Right atrium auricular region (tissue), 2 donors: ENCODE measurements at regions not wholly inside any gene's neighbourhood (a gene's known extent, or its start where the extent isn't known, plus 50 kb on each side); places are given as distances from the start of the nearest gene placed in this dataset.

ENCODE experiments used
- DNase-seq: peaks from one replicate; pipeline ENCODE4 v3.0.0-alpha.2; 2019; ENCODE audit warnings: low spot score
- H3K27ac ChIP-seq, 2 donors: fragments of 200-600 bp; sonication (generic); 1 replicate in 1 of 2; 2 replicates in 1 of 2; pipeline ENCODE4 v1.5.1; 2016 to 2019
- H3K27me3 ChIP-seq, 2 donors: fragments of 200-600 bp; sonication (generic); one replicate each; pipeline versions ENCODE4 v1.5.1 to v1.6.0; 2017 to 2019
- H3K36me3 ChIP-seq: fragments of 200-600 bp; sonication (generic); one replicate; pipeline ENCODE4 v1.5.1; 2016
- H3K4me1 ChIP-seq, 2 donors: fragments of 200-600 bp; sonication (generic); one replicate each; pipeline versions ENCODE4 v1.5.1 to v1.6.0; 2017 to 2019
- H3K4me3 ChIP-seq, 2 donors: fragments of 200-600 bp; sonication (generic); 1 replicate in 1 of 2; 2 replicates in 1 of 2; pipeline ENCODE4 v1.5.1; 2017 to 2019; ENCODE audit warnings: mild to moderate bottlenecking in 1 of 2, moderate library complexity in 1 of 2
- H3K9me3 ChIP-seq, 2 donors: fragments of 200-600 bp; sonication (generic); one replicate each; pipeline ENCODE4 v1.5.1; 2019
- CTCF ChIP-seq, 2 donors: fragments of 200-600 bp; sonication (generic); IDR thresholded peaks; one replicate each; pipeline ENCODE4 v1.5.1; 2019; ENCODE audit warnings: antibody characterized with exemption in 2 of 2

- peak; percentile 95 for DNase-seq
- peaks cover 0 to 45% of the 10 kb centered on the region in 2 donors for H3K4me1 ChIP-seq
- H3K4me3 ChIP-seq: no peak overlapping the region
- H3K9me3 ChIP-seq: no peaks in the 10 kb centered on the region
- peak overlapping the region; percentile 31 to 56 for H3K27ac ChIP-seq
- H3K36me3 ChIP-seq: no peaks in the 10 kb centered on the region
- no peak for TF ChIP-seq CTCF (IDR thresholded peaks at IDR 0.05)
- no peaks in the 10 kb centered on the region for H3K27me3 ChIP-seq
These were observed 75.2 kb upstream of the UBL3 start for GRCh38 chr13:29925457-29926097.

DNA sequence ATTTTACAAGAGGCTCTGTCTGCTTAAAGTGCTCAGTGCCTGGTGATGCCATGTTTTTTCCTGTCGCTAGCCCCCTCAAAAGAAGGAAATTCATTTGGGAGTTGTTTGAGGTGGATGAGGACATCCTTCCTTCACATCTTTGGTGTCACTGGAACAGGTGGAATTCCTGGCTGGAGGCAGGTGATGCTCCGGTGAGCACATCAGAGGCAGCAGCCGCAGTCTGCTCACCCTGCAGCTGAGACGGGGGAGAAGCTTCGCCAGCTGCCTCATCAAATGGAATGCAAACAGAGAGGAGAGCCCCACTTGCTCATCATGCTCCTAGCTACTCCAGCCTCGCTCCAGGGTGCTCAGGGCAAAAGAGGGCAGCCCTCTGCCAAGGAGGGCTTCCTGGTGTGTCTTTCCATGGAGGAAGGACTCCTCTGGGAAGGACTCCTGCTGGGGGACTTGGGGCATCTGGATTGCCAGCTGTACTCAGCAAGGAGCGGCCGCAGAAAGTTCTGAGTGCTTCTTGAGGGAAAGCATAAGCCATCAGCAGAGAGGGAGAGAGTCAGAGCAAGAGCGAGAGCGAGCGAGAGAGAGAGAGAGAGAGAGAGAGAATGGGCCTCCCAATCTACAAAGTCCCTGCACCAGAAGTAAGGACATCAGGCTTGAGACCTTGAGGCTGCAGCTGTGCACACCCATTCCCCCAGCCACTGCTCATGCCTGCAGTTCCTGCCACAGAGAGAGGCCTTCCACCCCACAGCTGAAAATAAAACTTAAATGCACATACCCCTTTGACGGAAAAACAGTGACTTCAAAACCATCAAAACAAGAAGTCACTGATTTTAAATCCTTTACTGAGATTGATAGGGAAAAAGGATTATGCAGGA, 74.3 kb upstream of the UBL3 start:
- H3K36me3 ChIP-seq: no peaks in the 10 kb centered on the region
- peak overlapping the region; percentile 56 to 68 for H3K27ac ChIP-seq
- H3K4me3 ChIP-seq: no peak overlapping the region
- H3K27me3 ChIP-seq: no peaks in the 10 kb centered on the region
- peaks cover 0 to 45% of the 10 kb centered on the region in 2 donors for H3K4me1 ChIP-seq
- DNase-seq: no peak
- no peaks in the 10 kb centered on the region for H3K9me3 ChIP-seq
- TF ChIP-seq CTCF (IDR thresholded peaks at IDR 0.05): no peak

- Histone ChIP-seq H3K36me3 (no peaks in the 10 kb centered on the region), H3K4me1 (peaks cover 0 to 45% of the 10 kb centered on the region in 2 donors), H3K27me3 (no peaks in the 10 kb centered on the region), H3K4me3 (no peak overlapping the region), H3K27ac (peak overlapping the region; percentile 68 to 78), H3K9me3 (no peaks in the 10 kb centered on the region)
- peak; percentile 89 for DNase-seq
- TF ChIP-seq CTCF (IDR thresholded peaks at IDR 0.05): peak; percentile 55 to 80
These were observed 73.4 kb upstream of the UBL3 start for GRCh38 chr13:29923554-29924481.

DNA sequence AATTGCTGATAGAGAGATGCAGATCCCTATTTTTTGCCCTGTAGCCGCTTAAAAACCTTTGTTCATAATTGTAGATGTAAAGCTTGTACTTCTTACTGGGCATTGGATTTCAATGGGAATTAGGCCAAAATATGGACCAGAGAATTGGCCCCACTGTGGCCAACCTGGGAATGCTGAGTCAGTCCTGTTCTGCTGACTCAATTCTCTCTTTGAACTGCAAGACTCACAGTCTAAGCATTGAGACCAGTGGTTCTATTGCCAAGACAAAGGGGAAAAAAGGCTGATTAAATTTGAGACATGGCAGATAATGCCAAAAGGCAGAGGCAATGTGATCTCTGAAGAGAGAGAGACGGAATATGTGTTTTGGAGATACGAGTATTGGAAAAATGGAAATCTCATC, 72.5 kb upstream of the UBL3 start:
- Histone ChIP-seq H3K27ac (peak overlapping the region; percentile 16 to 78), H3K36me3 (no peaks in the 10 kb centered on the region), H3K4me1 (peaks cover 0 to 45% of the 10 kb centered on the region in 2 donors), H3K9me3 (no peaks in the 10 kb centered on the region), H3K4me3 (no peak overlapping the region), H3K27me3 (no peaks in the 10 kb centered on the region)
- TF ChIP-seq CTCF (IDR thresholded peaks at IDR 0.05): no peak
- no peak for DNase-seq

DNA sequence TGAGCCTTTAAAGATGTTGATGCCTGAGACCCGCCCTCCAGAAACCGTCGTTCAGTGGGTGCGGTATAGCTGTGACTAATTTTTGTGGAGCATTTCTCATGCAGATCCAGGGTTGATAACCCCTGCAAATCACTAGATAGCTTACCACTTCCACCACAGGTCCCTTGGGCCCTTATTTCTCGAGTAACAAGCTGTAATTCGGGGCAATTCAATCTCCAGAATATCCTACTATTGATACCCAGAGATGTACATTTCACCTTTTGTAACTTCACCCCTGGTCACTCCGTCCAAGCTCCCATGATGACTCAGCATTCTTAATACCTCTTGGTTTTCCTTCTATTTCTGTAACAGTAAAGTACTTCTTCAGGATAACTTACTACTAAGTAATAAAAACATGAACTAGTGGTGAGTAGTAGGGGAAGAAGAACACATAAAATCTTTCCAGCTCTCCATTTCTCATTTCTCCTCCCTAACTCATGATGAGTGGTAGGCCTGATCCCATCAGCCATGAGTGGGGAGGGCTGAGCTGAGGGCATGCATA, 71.9 kb upstream of the UBL3 start:
- H3K27ac ChIP-seq: peak overlapping the region; percentile 16 to 78
- peaks cover 0 to 45% of the 10 kb centered on the region in 2 donors for H3K4me1 ChIP-seq
- H3K27me3 ChIP-seq: no peaks in the 10 kb centered on the region
- DNase-seq: no peak
- no peaks in the 10 kb centered on the region for H3K36me3 ChIP-seq
- TF ChIP-seq CTCF (IDR thresholded peaks at IDR 0.05): no peak
- no peak overlapping the region for H3K4me3 ChIP-seq
- H3K9me3 ChIP-seq: no peaks in the 10 kb centered on the region
